Hepatocyte (in vitro differentiated cells): ENCODE measurements at regions not wholly inside any gene's neighbourhood (a gene's known extent, or its start where the extent isn't known, plus 50 kb on each side); places are given as distances from the start of the nearest gene placed in this dataset.

ENCODE experiments used
- DNase-seq: peaks from one replicate; pipeline ENCODE4 v3.0.0-alpha.2; 2016; ENCODE audit warnings: low spot score
- H2AFZ ChIP-seq: fragments of 200-600 bp; sonication (generic); 2 replicates; pipeline ENCODE4 v1.6.0; 2016; ENCODE audit warnings: antibody characterized with exemption, mild to moderate bottlenecking
- H3K27ac ChIP-seq: fragments of 200-600 bp; sonication (generic); 2 replicates; pipeline ENCODE4 v1.5.1; 2016; ENCODE audit warnings: mild to moderate bottlenecking
- H3K27me3 ChIP-seq: fragments of 200-600 bp; sonication (generic); 2 replicates; pipeline ENCODE4 v1.6.1; 2016
- H3K36me3 ChIP-seq: fragments of 200-600 bp; sonication (generic); replicated peaks from 2 replicates; pipeline ENCODE4 v1.5.1; 2016; ENCODE audit warnings: low read depth; ENCODE audit not compliant: insufficient read depth
- H3K4me1 ChIP-seq: fragments of 200-600 bp; sonication (generic); 2 replicates; pipeline ENCODE4 v1.5.1; 2016; ENCODE audit warnings: mild to moderate bottlenecking, moderate library complexity; ENCODE audit not compliant: insufficient read depth
- H3K4me2 ChIP-seq: fragments of 200-600 bp; sonication (generic); 2 replicates; pipeline ENCODE4 v1.6.0; 2016
- H3K4me3 ChIP-seq: fragments of 200-600 bp; sonication (generic); 2 replicates; pipeline ENCODE4 v1.5.1; 2016; ENCODE audit warnings: mild to moderate bottlenecking
- H3K79me2 ChIP-seq: fragments of 200-600 bp; sonication (generic); 2 replicates; pipeline ENCODE4 v1.6.0; 2017; ENCODE audit warnings: mild to moderate bottlenecking
- H3K9me2 ChIP-seq: fragments of 200-600 bp; sonication (generic); replicated peaks from 2 replicates; pipeline ENCODE4 v1.6.0; 2017; ENCODE audit warnings: mild to moderate bottlenecking; ENCODE audit not compliant: insufficient read depth
- H3K9me3 ChIP-seq: fragments of 200-600 bp; sonication (generic); 2 replicates; pipeline ENCODE4 v1.5.1; 2016; ENCODE audit warnings: low read depth, mild to moderate bottlenecking
- H4K20me1 ChIP-seq: fragments of 200-600 bp; sonication (generic); 2 replicates; pipeline ENCODE4 v1.6.0; 2016; ENCODE audit warnings: mild to moderate bottlenecking; ENCODE audit not compliant: insufficient read depth, poor library complexity, severe bottlenecking
- EZH2 ChIP-seq: fragments of 200-600 bp; sonication (generic); IDR thresholded peaks from 2 replicates; pipeline ENCODE4 v1.6.1; 2016; ENCODE audit warnings: antibody characterized with exemption, mild to moderate bottlenecking, borderline replicate concordance
- EZH2phosphoT487 ChIP-seq: fragments of 200-600 bp; sonication (generic); IDR thresholded peaks from one replicate; pipeline ENCODE4 v1.6.1; 2018; ENCODE audit warnings: antibody characterized with exemption, mild to moderate bottlenecking, low read depth, moderate library complexity; ENCODE audit not compliant: unreplicated experiment, severe bottlenecking
- WGBS: methylation state at CpG from one replicate; pipeline ENCODE4 v1.1.6; 2016; ENCODE audit warnings: low lambda C conversion rate; ENCODE audit errors: missing lambda C conversion rate; 5-methylcytosine and 5-hydroxymethylcytosine counted together
- TF ChIP-seq, protein P1 (sequence below): fragments of 200-600 bp; sonication (generic); IDR thresholded peaks from 2 replicates; pipeline ENCODE4 v1.5.1; 2016; ENCODE audit warnings: antibody characterized with exemption, mild to moderate bottlenecking; ENCODE audit not compliant: poor library complexity

DNA sequence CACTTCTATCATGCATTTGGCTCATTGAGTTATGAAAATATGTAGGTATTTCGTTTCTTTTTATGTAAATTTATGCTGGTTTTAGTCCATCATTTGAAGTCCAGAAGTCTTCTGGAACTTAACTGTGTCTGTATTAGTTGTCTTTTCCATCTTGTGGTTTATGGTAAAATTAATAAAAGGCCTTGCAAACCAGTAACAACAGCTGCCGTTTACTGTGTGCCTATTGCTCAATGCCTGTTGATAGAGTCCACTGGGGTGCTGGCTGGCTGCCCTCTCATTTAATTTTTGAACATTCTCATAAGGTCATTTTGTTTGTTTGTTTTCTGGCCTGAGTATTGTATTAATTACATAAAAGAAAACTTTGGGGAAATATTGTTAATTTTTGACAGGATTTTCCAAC lies 98.0 kb downstream of the NAA11 start:
- Histone ChIP-seq H3K4me3 (no peak overlapping the region), H3K9me2 (no peaks in the 10 kb centered on the region), H3K27me3 (no peaks in the 10 kb centered on the region), H3K79me2 (no peaks in the 10 kb centered on the region), H2AFZ (no peak overlapping the region), H3K36me3 (no peaks in the 10 kb centered on the region), H3K27ac (no peak overlapping the region), H4K20me1 (no peaks in the 10 kb centered on the region), H3K9me3 (no peaks in the 10 kb centered on the region), H3K4me2 (no peak overlapping the region), H3K4me1 (no peaks in the 10 kb centered on the region)
- 63% methylated on average over 2 of the region's 2 CpGs for WGBS
- TF ChIP-seq, protein P1, sequence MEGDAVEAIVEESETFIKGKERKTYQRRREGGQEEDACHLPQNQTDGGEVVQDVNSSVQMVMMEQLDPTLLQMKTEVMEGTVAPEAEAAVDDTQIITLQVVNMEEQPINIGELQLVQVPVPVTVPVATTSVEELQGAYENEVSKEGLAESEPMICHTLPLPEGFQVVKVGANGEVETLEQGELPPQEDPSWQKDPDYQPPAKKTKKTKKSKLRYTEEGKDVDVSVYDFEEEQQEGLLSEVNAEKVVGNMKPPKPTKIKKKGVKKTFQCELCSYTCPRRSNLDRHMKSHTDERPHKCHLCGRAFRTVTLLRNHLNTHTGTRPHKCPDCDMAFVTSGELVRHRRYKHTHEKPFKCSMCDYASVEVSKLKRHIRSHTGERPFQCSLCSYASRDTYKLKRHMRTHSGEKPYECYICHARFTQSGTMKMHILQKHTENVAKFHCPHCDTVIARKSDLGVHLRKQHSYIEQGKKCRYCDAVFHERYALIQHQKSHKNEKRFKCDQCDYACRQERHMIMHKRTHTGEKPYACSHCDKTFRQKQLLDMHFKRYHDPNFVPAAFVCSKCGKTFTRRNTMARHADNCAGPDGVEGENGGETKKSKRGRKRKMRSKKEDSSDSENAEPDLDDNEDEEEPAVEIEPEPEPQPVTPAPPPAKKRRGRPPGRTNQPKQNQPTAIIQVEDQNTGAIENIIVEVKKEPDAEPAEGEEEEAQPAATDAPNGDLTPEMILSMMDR = no peak
- TF ChIP-seq EZH2 (no peak), EZH2phosphoT487 (no peak)
- DNase-seq = no peak

DNA sequence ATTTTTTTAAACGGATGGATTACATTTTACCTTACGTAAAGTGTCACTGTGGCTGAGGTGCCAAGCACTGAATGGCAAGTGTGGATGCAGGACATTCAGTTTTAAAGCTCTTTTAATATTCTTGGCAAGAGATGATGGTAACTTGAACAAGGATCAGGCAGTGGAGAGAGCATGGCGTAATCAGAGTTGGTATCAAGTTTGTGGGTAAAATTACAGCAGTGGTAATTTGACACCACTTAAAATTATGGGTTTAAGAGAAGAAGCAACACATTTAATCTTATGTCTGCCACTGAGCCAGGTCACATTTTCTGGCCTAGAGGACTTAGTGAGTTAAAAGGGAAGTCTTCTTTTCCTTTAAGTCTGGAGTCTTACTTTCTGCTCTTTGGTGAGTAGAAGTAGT lies 100.5 kb downstream of the NAA11 start:
- Histone ChIP-seq H3K4me1 (no peaks in the 10 kb centered on the region), H3K79me2 (no peaks in the 10 kb centered on the region), H3K36me3 (no peaks in the 10 kb centered on the region), H3K4me2 (no peak overlapping the region), H3K4me3 (no peak overlapping the region), H3K27ac (no peak overlapping the region), H2AFZ (no peak overlapping the region), H3K9me2 (no peaks in the 10 kb centered on the region), H3K9me3 (no peaks in the 10 kb centered on the region), H4K20me1 (no peaks in the 10 kb centered on the region), H3K27me3 (no peaks in the 10 kb centered on the region)
- DNase-seq = no peak
- WGBS = 31% methylated on average over 3 of the region's 3 CpGs
- TF ChIP-seq EZH2phosphoT487 (no peak), EZH2 (no peak)
- TF ChIP-seq, protein P1 = no peak

DNA sequence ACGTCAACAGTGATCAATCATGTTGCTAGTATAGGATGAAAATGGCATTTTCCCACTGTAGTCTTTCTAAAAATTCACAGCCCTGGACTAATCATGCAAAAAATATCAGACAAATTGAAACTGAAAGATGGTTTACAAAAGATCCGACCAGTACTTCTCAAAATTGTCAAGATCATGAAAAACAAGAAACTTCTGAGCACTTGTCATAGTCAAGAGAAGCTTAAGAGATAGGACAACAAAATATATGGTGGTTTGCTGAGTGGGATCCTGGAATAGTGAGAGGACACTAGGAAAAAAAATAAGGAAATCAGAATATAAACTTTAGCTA lies 101.1 kb downstream of the NAA11 start:
- Histone ChIP-seq H3K79me2 (no peaks in the 10 kb centered on the region), H4K20me1 (no peaks in the 10 kb centered on the region), H2AFZ (no peak overlapping the region), H3K4me3 (no peak overlapping the region), H3K36me3 (no peaks in the 10 kb centered on the region), H3K4me2 (no peak overlapping the region), H3K4me1 (no peaks in the 10 kb centered on the region), H3K27me3 (no peaks in the 10 kb centered on the region), H3K27ac (no peak overlapping the region), H3K9me2 (no peaks in the 10 kb centered on the region), H3K9me3 (no peaks in the 10 kb centered on the region)
- WGBS = 98% methylated on average over 2 of the region's 2 CpGs
- TF ChIP-seq EZH2 (no peak), EZH2phosphoT487 (no peak)
- TF ChIP-seq, protein P1 = no peak
- no peak for DNase-seq
